A673 (cell line): ENCODE measurements at regions not wholly inside any gene's neighbourhood (a gene's known extent, or its start where the extent isn't known, plus 50 kb on each side); places are given as distances from the start of the nearest gene placed in this dataset.

Source experiments
- CTCF ChIP-seq: fragments of 300-800, 200-600 bp; sonication (generic); conservative IDR thresholded peaks from 2 replicates; pipeline ENCODE4 v1.5.1; 2017; ENCODE audit warnings: low read depth, mild to moderate bottlenecking, antibody characterized with exemption, low read length, moderate library complexity, mixed read lengths
- EZH2 ChIP-seq: fragments of 200-600 bp; sonication (generic); IDR thresholded peaks from 2 replicates; pipeline ENCODE4 v1.6.1; 2017; ENCODE audit warnings: borderline replicate concordance, low read depth, mild to moderate bottlenecking, mixed read lengths, antibody characterized with exemption, low read length; ENCODE audit not compliant: poor library complexity, severe bottlenecking

DNA sequence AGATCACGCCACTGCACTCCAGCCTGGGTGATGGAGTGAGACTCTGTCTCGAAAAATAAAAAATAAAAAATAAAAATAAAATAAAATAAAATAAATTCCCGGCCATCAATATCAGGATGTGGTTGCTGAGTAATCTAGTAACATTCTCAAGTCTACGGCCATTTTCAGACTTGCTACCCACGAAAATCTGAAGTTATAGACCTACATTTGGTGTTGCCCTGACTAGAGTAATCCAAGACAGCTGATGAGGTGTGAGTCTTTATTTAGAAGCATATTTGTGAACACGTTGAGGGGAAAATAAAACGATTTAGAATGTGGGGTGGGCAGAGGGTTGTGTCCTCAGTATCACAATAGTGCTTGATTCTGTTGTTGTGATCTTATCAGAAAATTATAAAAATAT, 130.2 kb upstream of the MID1 start:
- TF ChIP-seq EZH2 = no peak
- no peak for TF ChIP-seq CTCF
